Epithelial cell of proximal tubule (primary cell): ENCODE measurements at regions not wholly inside any gene's neighbourhood (a gene's known extent, or its start where the extent isn't known, plus 50 kb on each side); places are given as distances from the start of the nearest gene placed in this dataset.

Experiments
- DNase-seq: peaks from one replicate; pipeline ENCODE4 v3.0.0-alpha.2; 2011; ENCODE audit warnings: low read depth
- H3K4me3 ChIP-seq: 2 replicates; pipeline ENCODE4 v1.5.1; 2011; ENCODE audit warnings: low read depth, mild to moderate bottlenecking, low read length
- CTCF ChIP-seq: conservative IDR thresholded peaks from 2 replicates; pipeline ENCODE4 v1.5.1; 2012; ENCODE audit warnings: low read depth, mild to moderate bottlenecking, low read length

GRCh38 chr2:61722800-61723199 lies 131.1 kb downstream of the FAM161A start:
- H3K4me3 ChIP-seq: no peak overlapping the region
- TF ChIP-seq CTCF: no peak
- no peak for DNase-seq

DNA sequence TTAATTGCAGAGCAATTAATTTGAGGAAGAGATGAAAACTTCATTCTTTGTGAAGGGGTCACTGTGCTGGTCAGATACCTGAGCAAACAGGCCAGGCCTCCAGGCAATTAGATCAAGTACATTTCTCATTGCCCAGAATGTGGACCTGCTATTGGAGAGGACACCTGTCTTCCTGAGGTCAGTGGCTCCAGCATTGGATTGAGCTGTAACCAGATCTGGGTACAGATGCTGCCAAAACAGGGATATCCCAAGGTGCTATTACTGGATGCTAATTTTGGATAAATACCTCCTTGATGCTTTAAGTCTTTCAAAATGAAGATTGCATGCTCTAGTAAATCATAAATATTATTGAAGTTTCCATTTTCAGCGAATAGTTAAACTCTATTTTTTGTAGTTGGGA lies 131.5 kb downstream of the FAM161A start:
- no peak for TF ChIP-seq CTCF

GRCh38 chr2:61721382-61721781 lies 132.5 kb downstream of the FAM161A start:
- no peak for TF ChIP-seq CTCF
- no peak for DNase-seq

More for the DNA sequence above, 131.5 kb downstream of the FAM161A start:
- no peak overlapping the region for H3K4me3 ChIP-seq
- no peak for DNase-seq

DNA sequence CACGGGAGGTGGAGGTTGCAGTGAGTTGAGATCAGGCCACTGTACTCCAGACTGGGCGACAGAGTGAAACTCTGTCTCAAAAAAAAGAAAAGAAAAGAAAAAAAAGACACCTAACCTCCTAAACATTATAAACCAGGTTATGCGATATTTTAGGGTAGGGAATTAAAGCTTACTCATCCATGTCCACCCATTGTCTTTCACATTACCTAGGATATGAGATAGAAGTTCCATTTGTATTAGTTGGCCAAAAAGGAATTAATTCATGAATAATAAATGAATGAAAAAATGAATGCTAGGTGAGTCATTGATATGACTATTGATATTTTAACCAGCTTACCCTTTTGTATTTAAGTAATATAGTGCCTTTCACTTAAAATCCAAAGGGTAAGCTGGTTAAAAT lies 132.9 kb downstream of the FAM161A start:
- TF ChIP-seq CTCF: no peak
- H3K4me3 ChIP-seq: no peak overlapping the region
- DNase-seq: no peak

More at GRCh38 chr2:61721382-61721781, 132.5 kb downstream of the FAM161A start:
- no peak overlapping the region for H3K4me3 ChIP-seq

DNA sequence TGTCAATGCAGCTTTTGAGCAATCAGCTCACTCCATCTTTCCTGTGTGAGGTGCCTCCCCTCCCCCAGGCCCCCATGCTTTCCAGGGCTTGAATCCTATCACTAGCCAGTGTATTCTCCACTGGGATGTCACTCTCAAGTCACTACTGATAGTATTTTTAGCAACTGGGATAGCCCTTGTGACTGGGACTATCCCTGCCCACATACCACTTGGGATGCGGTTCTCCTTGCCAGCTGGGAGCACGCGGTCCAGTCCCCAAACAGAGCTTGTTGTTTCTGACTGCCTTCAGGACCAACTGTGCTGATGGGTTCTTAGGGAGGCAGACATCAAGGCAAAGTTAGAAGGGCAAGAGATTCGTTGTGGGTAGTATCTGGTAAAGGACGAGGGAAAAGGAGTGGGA lies 134.9 kb downstream of the FAM161A start:
- H3K4me3 ChIP-seq: no peak overlapping the region
- TF ChIP-seq CTCF: no peak
- no peak for DNase-seq

DNA sequence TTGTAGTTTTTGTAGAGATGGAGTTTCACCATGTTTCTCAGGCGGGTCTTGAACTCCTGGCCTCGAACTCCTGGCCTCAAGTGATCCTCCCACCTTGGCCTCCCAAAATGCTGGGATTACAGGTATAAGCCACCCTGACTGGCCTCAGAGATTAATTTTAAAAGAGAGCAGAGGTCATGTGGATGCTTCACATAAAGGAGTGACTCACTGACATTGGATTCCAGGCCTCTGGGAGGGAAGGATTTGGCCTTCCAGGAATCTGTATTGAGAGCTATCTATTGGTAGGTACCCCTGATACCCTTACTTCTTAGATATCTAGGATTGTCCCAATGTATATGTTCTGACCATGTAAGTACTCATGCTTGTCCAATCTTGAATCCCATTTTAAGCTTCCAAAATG lies 138.4 kb downstream of the FAM161A start:
- H3K4me3 ChIP-seq: no peak overlapping the region
- no peak for DNase-seq
- TF ChIP-seq CTCF: no peak

- DNase-seq: no peak
- H3K4me3 ChIP-seq: no peak overlapping the region
- no peak for TF ChIP-seq CTCF
Observed at GRCh38 chr2:61714210-61714609, 139.7 kb downstream of the FAM161A start.
